GM21528 (cell line): ENCODE measurements at regions not wholly inside any gene's neighbourhood (a gene's known extent, or its start where the extent isn't known, plus 50 kb on each side); places are given as distances from the start of the nearest gene placed in this dataset.

Source experiments
- ATAC-seq: cut with Tn5 transposase; IDR thresholded peaks from one replicate; pipeline ENCODE4 v1.9.1; 2021; ENCODE audit warnings: mild to moderate bottlenecking, moderate library complexity; ENCODE audit not compliant: unreplicated experiment, low FRiP score

GRCh38 chr4:187286525-187286924, 562.9 kb upstream of the FAT1 start:
- ATAC-seq: no peak

GRCh38 chr4:187289371-187289770, 565.7 kb upstream of the FAT1 start:
- no peak for ATAC-seq

- ATAC-seq: no peak
These were observed 571.2 kb upstream of the FAT1 start for GRCh38 chr4:187294861-187295260.

- ATAC-seq: no peak
These were observed 578.3 kb upstream of the FAT1 start for GRCh38 chr4:187301923-187302322.

GRCh38 chr4:187302457-187303150, 578.9 kb upstream of the FAT1 start:
- ATAC-seq: no peak

GRCh38 chr4:187304133-187304532, 580.5 kb upstream of the FAT1 start:
- no peak for ATAC-seq

- no peak for ATAC-seq
These were observed 583.5 kb upstream of the FAT1 start for GRCh38 chr4:187307131-187307530.

GRCh38 chr4:187309456-187309855, 585.8 kb upstream of the FAT1 start:
- no peak for ATAC-seq

- no peak for ATAC-seq
These were observed 588.6 kb upstream of the FAT1 start for GRCh38 chr4:187312299-187312698.

GRCh38 chr4:187317799-187318198, 594.1 kb upstream of the FAT1 start:
- ATAC-seq: no peak

GRCh38 chr4:187321711-187322110, 598.1 kb upstream of the FAT1 start:
- no peak for ATAC-seq

GRCh38 chr4:187332141-187332540, 608.5 kb upstream of the FAT1 start:
- ATAC-seq: no peak

- ATAC-seq: no peak
These were observed 609.5 kb upstream of the FAT1 start for GRCh38 chr4:187333151-187333550.

- ATAC-seq: no peak
These were observed 611.7 kb upstream of the FAT1 start for GRCh38 chr4:187335339-187335738.

GRCh38 chr4:187354740-187355139, 631.1 kb upstream of the FAT1 start:
- no peak for ATAC-seq

GRCh38 chr4:187357045-187357643, 633.5 kb upstream of the FAT1 start:
- ATAC-seq: no peak

GRCh38 chr4:187357821-187358220, 634.2 kb upstream of the FAT1 start:
- ATAC-seq: no peak

GRCh38 chr4:187362937-187363857, 632.4 kb upstream of the ZFP42 start:
- no peak for ATAC-seq

GRCh38 chr4:187364401-187364800, 631.2 kb upstream of the ZFP42 start:
- ATAC-seq: no peak

GRCh38 chr4:187364851-187365250, 630.7 kb upstream of the ZFP42 start:
- no peak for ATAC-seq

GRCh38 chr4:187366530-187366929, 629.0 kb upstream of the ZFP42 start:
- ATAC-seq: no peak
